Esophagus squamous epithelium (tissue), 4 donors: ENCODE measurements at regions not wholly inside any gene's neighbourhood (a gene's known extent, or its start where the extent isn't known, plus 50 kb on each side); places are given as distances from the start of the nearest gene placed in this dataset.

ENCODE experiments used
- CTCF ChIP-seq, 6 experiments: fragments of 450-650 bp in 4 of 6; fragments of 200-600 bp in 2 of 6; sonication (generic) in 2 of 6; IDR thresholded peaks; one replicate each; pipeline ENCODE4 v1.5.1; 2016 to 2019; ENCODE audit warnings: antibody characterized with exemption in 6 of 6, mild to moderate bottlenecking in 4 of 6, moderate library complexity in 4 of 6
- POLR2A ChIP-seq, 4 donors: fragments of 450-650 bp; IDR thresholded peaks; one replicate each; pipeline ENCODE4 v1.6.1; 2017; ENCODE audit warnings: antibody characterized with exemption in 4 of 4, mild to moderate bottlenecking in 4 of 4, moderate library complexity in 3 of 4

- TF ChIP-seq CTCF (IDR thresholded peaks at IDR 0.05) (no peak), POLR2A (IDR thresholded peaks at IDR 0.05) (no peak)
These were observed 61.2 kb upstream of the AKIRIN2 start for GRCh38 chr6:87763276-87763675.
